GM13976 (cell line): ENCODE measurements at regions not wholly inside any gene's neighbourhood (a gene's known extent, or its start where the extent isn't known, plus 50 kb on each side); places are given as distances from the start of the nearest gene placed in this dataset.

Experiments used
- DNase-seq: peaks from one replicate; pipeline ENCODE4 v3.0.0; 2012; ENCODE audit warnings: low spot score
- CTCF ChIP-seq: IDR thresholded peaks from 2 replicates; pipeline ENCODE4 v1.5.1; 2012; ENCODE audit warnings: borderline replicate concordance, mild to moderate bottlenecking; ENCODE audit not compliant: insufficient read depth; ENCODE audit errors: extremely low read depth, missing control alignments, control extremely low read depth
- in situ Hi-C: fragments of 300-500 bp; cut with MboI; formaldehyde crosslinking; loops from one replicate; pipeline ENCODE4 v1.12.0; 2022; ENCODE audit warnings: low sequenced_read_pairs, mixed read lengths, inconsistent platforms; ENCODE audit not compliant: unreplicated experiment

- no peak for DNase-seq
- TF ChIP-seq CTCF: no peak
- in situ Hi-C loops: no loop called here
Measured at GRCh38 chr5:74174366-74174765, 466.2 kb downstream of the ENC1 start.

GRCh38 chr5:74173665-74174064 lies 466.9 kb downstream of the ENC1 start:
- DNase-seq: no peak
- in situ Hi-C loops: no loop called here
- TF ChIP-seq CTCF: no peak

DNA sequence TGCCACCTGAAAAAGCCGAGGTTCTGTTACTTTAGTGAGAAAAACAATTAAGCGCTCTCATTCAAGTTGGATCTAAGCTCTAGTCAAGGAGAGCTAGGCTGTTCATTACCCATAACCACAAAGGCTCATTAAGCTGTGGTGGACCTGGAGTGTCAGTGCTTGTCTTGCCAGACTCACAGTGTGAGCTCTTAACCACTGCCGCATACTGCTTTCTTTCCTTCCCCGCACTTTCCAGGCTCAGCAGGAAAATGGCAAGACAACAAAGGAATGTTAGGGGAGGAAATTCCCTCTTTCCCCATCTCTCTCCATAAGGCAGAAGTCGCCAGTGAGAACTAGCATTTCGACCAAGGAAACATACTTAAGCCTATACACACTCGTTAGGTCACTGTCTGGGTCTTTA lies 467.3 kb downstream of the ENC1 start:
- no peak for DNase-seq
- TF ChIP-seq CTCF: no peak

DNA sequence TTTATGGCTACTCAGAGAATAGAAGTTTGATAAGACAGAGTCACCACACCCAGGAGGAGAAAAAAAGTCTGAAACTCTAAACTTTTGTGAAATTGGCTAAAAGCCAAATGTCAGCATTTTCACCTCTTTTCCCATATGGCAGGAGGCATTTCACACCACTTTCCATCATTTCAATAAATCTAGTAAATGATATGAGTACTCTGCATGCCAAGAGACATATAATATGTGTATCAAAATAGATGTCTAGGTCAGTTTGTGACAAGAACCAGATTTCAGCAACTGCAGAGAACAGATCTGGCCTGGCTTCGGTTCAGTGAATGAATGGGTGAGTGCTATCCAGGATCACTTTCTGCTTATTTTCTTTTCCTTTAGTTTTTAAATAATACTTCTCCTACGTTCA lies 470.8 kb downstream of the ENC1 start:
- no peak for TF ChIP-seq CTCF
- in situ Hi-C loops: no loop called here
- DNase-seq: no peak

More for the DNA sequence above, 467.3 kb downstream of the ENC1 start:
- in situ Hi-C loops: no loop called here

- no peak for TF ChIP-seq CTCF
- in situ Hi-C loops: no loop called here
- no peak for DNase-seq
Measured at GRCh38 chr5:74167930-74168315, 472.6 kb downstream of the ENC1 start.

- no peak for TF ChIP-seq CTCF
- in situ Hi-C loops: no loop called here
- no peak for DNase-seq
Measured at GRCh38 chr5:74167206-74167929, 473.2 kb downstream of the ENC1 start.

DNA sequence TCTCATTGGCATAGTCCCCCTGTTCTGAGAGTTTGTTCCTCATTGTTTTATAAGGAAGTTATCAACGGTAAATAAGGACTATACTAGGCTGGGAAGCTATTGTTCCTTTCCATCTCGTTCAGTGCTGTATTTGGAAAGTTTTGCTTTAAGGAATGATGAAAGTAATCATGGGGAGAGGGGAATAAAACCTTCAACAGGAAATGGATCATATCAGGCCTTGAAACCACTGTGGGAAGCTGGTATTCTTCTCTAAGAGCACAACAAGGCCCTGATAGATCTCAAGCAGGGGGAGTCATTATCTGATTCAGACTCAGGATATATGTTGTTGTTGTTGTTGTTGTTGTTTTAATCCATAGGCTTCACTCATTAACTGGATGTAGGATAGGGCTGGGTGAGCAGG lies 474.5 kb downstream of the ENC1 start:
- in situ Hi-C loops: no loop called here
- no peak for DNase-seq
- no peak for TF ChIP-seq CTCF
